ENCODE measurements at regions not wholly inside any gene's neighbourhood (a gene's known extent, or its start where the extent isn't known, plus 50 kb on each side); places are given as distances from the start of the nearest gene placed in this dataset.

- TF ChIP-seq, protein P1, sequence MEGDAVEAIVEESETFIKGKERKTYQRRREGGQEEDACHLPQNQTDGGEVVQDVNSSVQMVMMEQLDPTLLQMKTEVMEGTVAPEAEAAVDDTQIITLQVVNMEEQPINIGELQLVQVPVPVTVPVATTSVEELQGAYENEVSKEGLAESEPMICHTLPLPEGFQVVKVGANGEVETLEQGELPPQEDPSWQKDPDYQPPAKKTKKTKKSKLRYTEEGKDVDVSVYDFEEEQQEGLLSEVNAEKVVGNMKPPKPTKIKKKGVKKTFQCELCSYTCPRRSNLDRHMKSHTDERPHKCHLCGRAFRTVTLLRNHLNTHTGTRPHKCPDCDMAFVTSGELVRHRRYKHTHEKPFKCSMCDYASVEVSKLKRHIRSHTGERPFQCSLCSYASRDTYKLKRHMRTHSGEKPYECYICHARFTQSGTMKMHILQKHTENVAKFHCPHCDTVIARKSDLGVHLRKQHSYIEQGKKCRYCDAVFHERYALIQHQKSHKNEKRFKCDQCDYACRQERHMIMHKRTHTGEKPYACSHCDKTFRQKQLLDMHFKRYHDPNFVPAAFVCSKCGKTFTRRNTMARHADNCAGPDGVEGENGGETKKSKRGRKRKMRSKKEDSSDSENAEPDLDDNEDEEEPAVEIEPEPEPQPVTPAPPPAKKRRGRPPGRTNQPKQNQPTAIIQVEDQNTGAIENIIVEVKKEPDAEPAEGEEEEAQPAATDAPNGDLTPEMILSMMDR (IDR thresholded peaks at IDR 0.05) = no peak
- TF ChIP-seq POLR2A (IDR thresholded peaks at IDR 0.05) = no peak
These were observed 154.1 kb downstream of the NUP210 start for GRCh38 chr3:13266005-13266404.

Measured in testis (tissue), 2 donors.